GM23338 (cell line): ENCODE measurements at regions not wholly inside any gene's neighbourhood (a gene's known extent, or its start where the extent isn't known, plus 50 kb on each side); places are given as distances from the start of the nearest gene placed in this dataset.

Experiments used
- ATAC-seq: fragments of 200-7000 bp; cut with Tn5 transposase; 3 replicates; pipeline ENCODE4 v1.9.1; 2020
- DNase-seq: peaks from one replicate; pipeline ENCODE4 v3.0.0-alpha.2; 2015; ENCODE audit warnings: low spot score
- H2AFZ ChIP-seq: fragments of 200-600 bp; sonication (generic); 2 replicates; pipeline ENCODE4 v1.8.0; 2016; ENCODE audit warnings: antibody characterized with exemption, mild to moderate bottlenecking, moderate library complexity
- H3F3A ChIP-seq: fragments of 200-600 bp; sonication (generic); replicated peaks from 2 replicates; pipeline ENCODE4 v1.8.0; 2017; ENCODE audit warnings: antibody characterized with exemption, mixed run types, low read depth
- H3K27ac ChIP-seq: fragments of 200-600 bp; sonication (generic); 2 replicates; pipeline ENCODE4 v1.6.1; 2016; ENCODE audit warnings: low read depth
- H3K27me3 ChIP-seq: fragments of 200-600 bp; sonication (generic); 2 replicates; pipeline ENCODE4 v1.8.0; 2016; ENCODE audit warnings: mild to moderate bottlenecking, mixed run types, moderate library complexity; ENCODE audit not compliant: insufficient read depth
- H3K36me3 ChIP-seq: fragments of 200-600 bp; sonication (generic); 2 replicates; pipeline ENCODE4 v1.8.0; 2016; ENCODE audit warnings: mild to moderate bottlenecking; ENCODE audit not compliant: insufficient read depth
- H3K4me1 ChIP-seq: fragments of 200-600 bp; sonication (generic); 2 replicates; pipeline ENCODE4 v1.8.0; 2016; ENCODE audit warnings: mild to moderate bottlenecking, moderate library complexity; ENCODE audit not compliant: insufficient read depth
- H3K4me2 ChIP-seq: fragments of 200-600 bp; sonication (generic); 2 replicates; pipeline ENCODE4 v1.7.1; 2017; ENCODE audit warnings: mixed run types
- H3K4me3 ChIP-seq: fragments of 200-600 bp; sonication (generic); 2 replicates; pipeline ENCODE4 v1.6.1; 2016; ENCODE audit warnings: mixed run types
- H3K79me2 ChIP-seq: fragments of 200-600 bp; sonication (generic); replicated peaks from 2 replicates; pipeline ENCODE4 v1.8.0; 2017; ENCODE audit warnings: mild to moderate bottlenecking; ENCODE audit not compliant: insufficient read depth
- H3K9me2 ChIP-seq: fragments of 200-600 bp; sonication (generic); 2 replicates; pipeline ENCODE4 v1.8.0; 2017; ENCODE audit not compliant: insufficient read depth
- H4K20me1 ChIP-seq: fragments of 200-600 bp; sonication (generic); replicated peaks from 2 replicates; pipeline ENCODE4 v1.8.0; 2017; ENCODE audit warnings: mild to moderate bottlenecking; ENCODE audit not compliant: insufficient read depth
- H3K27ac Mint-ChIP-seq: 2 replicates; pipeline ENCODE4 v1.8.0; 2020; ENCODE audit warnings: inconsistent platforms, mild to moderate bottlenecking, moderate library complexity, mixed read lengths
- H3K27me3 Mint-ChIP-seq: 3 replicates; pipeline ENCODE4 v1.8.0; 2022; ENCODE audit warnings: low read depth, mild to moderate bottlenecking, moderate library complexity, mixed read lengths, inconsistent platforms; ENCODE audit not compliant: insufficient read depth, poor library complexity
- H3K36me3 Mint-ChIP-seq: 3 replicates; pipeline ENCODE4 v1.8.0; 2021; ENCODE audit warnings: low read depth, mild to moderate bottlenecking, inconsistent platforms, moderate library complexity, mixed read lengths
- H3K4me1 Mint-ChIP-seq: 3 replicates; pipeline ENCODE4 v1.8.0; 2020; ENCODE audit warnings: mild to moderate bottlenecking, inconsistent platforms, mixed read lengths
- H3K4me3 Mint-ChIP-seq: 3 replicates; pipeline ENCODE4 v1.8.0; 2021; ENCODE audit warnings: moderate library complexity, mild to moderate bottlenecking, inconsistent platforms, mixed read lengths
- H3K9me3 Mint-ChIP-seq: 3 replicates; pipeline ENCODE4 v1.8.0; 2020; ENCODE audit warnings: moderate library complexity, mild to moderate bottlenecking, inconsistent platforms, mixed read lengths
- CREB1 ChIP-seq: fragments of 250-450 bp; sonication (Bioruptor Pico); IDR thresholded peaks from 2 replicates; pipeline ENCODE4 v1.5.0; 2020; ENCODE audit warnings: low read depth, mild to moderate bottlenecking, moderate library complexity
- CTCF ChIP-seq, 2 experiments: fragments of 200-600 bp in 1 of 2; sonication (generic) in 1 of 2; conservative IDR thresholded peaks; 2 replicates each; pipeline versions ENCODE4 v1.5.1 to v1.6.1; 2016 to 2017; ENCODE audit warnings: antibody characterized with exemption in 2 of 2, low read depth in 2 of 2, mild to moderate bottlenecking in 2 of 2, moderate library complexity in 1 of 2
- ETS1 ChIP-seq: IDR thresholded peaks from 2 replicates; pipeline ENCODE4 v1.6.1; 2016; ENCODE audit warnings: antibody characterized with exemption
- EZH2 ChIP-seq: fragments of 200-600 bp; sonication (generic); IDR thresholded peaks from one replicate; pipeline ENCODE4 v1.8.0; 2017; ENCODE audit warnings: antibody characterized with exemption, mild to moderate bottlenecking, low read depth; ENCODE audit not compliant: unreplicated experiment
- EZH2phosphoT487 ChIP-seq: fragments of 200-600 bp; sonication (generic); IDR thresholded peaks from one replicate; pipeline ENCODE4 v1.8.1; 2018; ENCODE audit warnings: antibody characterized with exemption; ENCODE audit not compliant: unreplicated experiment
- JUNB ChIP-seq: IDR thresholded peaks from one replicate; pipeline ENCODE4 v1.6.1; 2016; ENCODE audit warnings: antibody characterized with exemption; ENCODE audit not compliant: unreplicated experiment
- NANOG ChIP-seq: IDR thresholded peaks from 2 replicates; pipeline ENCODE4 v1.6.1; 2016; ENCODE audit warnings: antibody characterized with exemption, borderline replicate concordance
- POLR2AphosphoS5 ChIP-seq: IDR thresholded peaks from 2 replicates; pipeline ENCODE4 v1.6.1; 2016; ENCODE audit warnings: antibody characterized with exemption, low read depth
- REST ChIP-seq: IDR thresholded peaks from one replicate; pipeline ENCODE4 v1.6.1; 2018; ENCODE audit warnings: antibody characterized with exemption; ENCODE audit not compliant: unreplicated experiment
- STAT1 ChIP-seq: IDR thresholded peaks from one replicate; pipeline ENCODE4 v1.6.1; 2016; ENCODE audit warnings: antibody characterized with exemption; ENCODE audit not compliant: unreplicated experiment
- ZNF114 ChIP-seq: fragments of 250-450 bp; sonication (Bioruptor Pico); IDR thresholded peaks from 2 replicates; pipeline ENCODE4 v1.5.0; 2020; ENCODE audit warnings: mild to moderate bottlenecking, moderate library complexity
- ZNF331 ChIP-seq: fragments of 250-450 bp; sonication (Bioruptor Pico); IDR thresholded peaks from 2 replicates; pipeline ENCODE4 v1.5.0; 2020; ENCODE audit warnings: low read depth, mild to moderate bottlenecking, moderate library complexity
- ZNF462 ChIP-seq: fragments of 250-450 bp; sonication (Bioruptor Pico); IDR thresholded peaks from 2 replicates; pipeline ENCODE4 v1.5.0; 2020; ENCODE audit warnings: mild to moderate bottlenecking, moderate library complexity

GRCh38 chr1:14421977-14422609 lies 176.4 kb upstream of the KAZN start:
- ATAC-seq (no peak), DNase-seq (no peak)
- H3K36me3 Mint-ChIP-seq: peaks cover 9% of the 10 kb centered on the region
- H3K27me3 Mint-ChIP-seq: peaks cover 3% of the 10 kb centered on the region
- peaks cover 11% of the 10 kb centered on the region for H3K9me3 Mint-ChIP-seq
- no peak overlapping the region for H3K4me3 Mint-ChIP-seq
- Histone ChIP-seq H3K4me3 (no peak overlapping the region), H3K9me2 (0 out of 2 replicates have a peak, but pooled peaks cover 9% of the 10 kb centered on the region), H3K4me1 (no peaks in the 10 kb centered on the region), H3F3A (no peaks in the 10 kb centered on the region), H3K79me2 (no peaks in the 10 kb centered on the region), H3K36me3 (no peaks in the 10 kb centered on the region), H3K4me2 (no peak overlapping the region), H2AFZ (no peak overlapping the region), H3K27ac (no peak overlapping the region), H3K27me3 (no peaks in the 10 kb centered on the region), H4K20me1 (no peaks in the 10 kb centered on the region)
- no peak overlapping the region for H3K27ac Mint-ChIP-seq
- H3K4me1 Mint-ChIP-seq: no peaks in the 10 kb centered on the region
- no peak for TF ChIP-seq CTCF (conservative IDR thresholded peaks at IDR 0.05; ENCODE audit: low read depth in 2 of 2)
- TF ChIP-seq ZNF331 (CRISPR knock-in tag): no peak
- TF ChIP-seq STAT1: no peak
- no peak for TF ChIP-seq JUNB
- TF ChIP-seq CREB1 (CRISPR knock-in tag): no peak
- TF ChIP-seq ZNF114: no peak
- no peak for TF ChIP-seq NANOG
- TF ChIP-seq EZH2phosphoT487: no peak
- no peak for TF ChIP-seq EZH2
- TF ChIP-seq POLR2AphosphoS5: no peak
- no peak for TF ChIP-seq ETS1
- no peak for TF ChIP-seq ZNF462 (CRISPR knock-in tag)
- no peak for TF ChIP-seq REST
